ENCODE measurements at regions not wholly inside any gene's neighbourhood (a gene's known extent, or its start where the extent isn't known, plus 50 kb on each side); places are given as distances from the start of the nearest gene placed in this dataset.

DNA sequence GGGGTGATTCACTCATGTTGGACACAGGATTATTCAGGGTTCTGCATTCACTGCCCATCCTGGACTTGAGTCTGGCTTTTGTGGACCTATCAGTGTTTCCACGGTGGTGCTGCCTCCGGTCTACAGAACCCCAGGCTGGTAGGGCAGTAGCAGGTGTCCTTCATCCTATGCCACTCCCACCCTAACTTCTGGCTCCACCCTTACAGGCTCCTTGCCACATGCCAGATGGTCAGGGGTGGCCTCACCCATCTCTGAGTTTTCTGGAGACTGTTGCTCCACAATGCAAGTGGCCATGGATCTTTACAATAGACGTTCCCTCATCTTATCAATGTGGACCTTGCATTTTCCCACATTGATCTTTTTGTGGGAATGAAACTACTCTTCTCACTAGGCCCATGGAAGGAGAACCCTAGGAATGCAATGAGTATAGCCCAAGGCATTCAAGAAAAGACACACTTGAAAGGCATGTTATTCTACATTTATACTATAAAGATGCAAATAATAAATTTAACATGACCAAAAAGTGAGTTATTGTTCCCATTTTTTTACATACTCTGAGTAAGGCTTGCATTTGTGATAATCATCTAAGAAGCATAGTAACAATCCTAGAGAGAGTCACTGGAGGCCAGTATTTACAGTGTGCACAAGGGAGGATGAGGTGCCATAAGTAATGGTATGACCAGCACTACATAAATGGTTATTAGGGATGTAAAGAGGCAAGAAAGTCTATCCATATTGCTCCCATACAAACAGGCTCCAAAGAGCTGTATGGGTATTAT, 57.4 kb upstream of the ADO start:
- DNase-seq (ENCODE audit: low spot score), result no peak

DNA sequence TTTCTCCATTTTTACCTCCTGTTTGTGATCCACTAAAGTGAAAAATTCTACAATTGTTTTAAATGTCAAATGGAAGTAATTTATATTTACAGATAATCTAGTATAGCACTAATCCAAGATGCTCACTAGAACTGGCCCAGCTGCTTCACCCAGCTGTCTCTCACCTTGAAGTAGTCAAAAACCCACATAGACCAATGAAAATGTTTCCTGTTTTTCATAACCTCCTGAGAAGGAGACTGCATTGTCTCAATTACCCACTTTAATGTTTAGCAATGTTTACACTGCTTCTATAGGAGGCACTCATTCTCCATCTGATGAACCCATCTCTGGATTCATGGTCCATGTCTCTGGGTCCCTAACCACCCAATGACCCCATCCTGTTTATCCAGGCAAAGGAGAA, 56.1 kb upstream of the ADO start:
- DNase-seq (ENCODE audit: low spot score), result no peak

DNA sequence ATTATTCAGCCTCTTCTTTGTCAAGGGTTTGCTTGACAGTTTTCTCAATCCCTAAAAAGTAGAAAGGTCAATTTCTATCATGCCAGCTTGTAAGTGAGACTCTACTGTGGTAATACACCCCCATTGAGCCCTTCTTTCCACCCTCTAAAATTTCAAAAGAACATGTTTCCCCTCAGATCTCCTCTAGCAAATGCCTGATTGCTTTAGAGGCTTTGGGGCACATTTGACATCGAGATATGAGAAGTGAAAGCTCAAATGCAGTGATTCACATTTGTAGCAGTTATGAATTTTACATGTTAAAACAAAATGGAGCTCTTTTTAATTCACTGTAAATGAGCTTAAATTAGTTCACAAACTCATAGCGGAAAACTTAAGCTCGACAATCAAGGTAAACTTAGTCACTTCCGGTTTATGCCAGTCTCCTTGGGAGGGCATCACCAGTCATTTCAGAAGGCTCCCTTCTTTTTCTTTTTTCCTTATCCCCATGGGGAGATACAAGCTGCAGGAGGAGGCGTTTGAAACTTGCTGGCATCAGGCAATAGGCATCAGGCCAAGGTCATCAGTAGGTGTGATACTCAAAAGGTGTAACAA, 55.3 kb upstream of the ADO start:
- no peak for DNase-seq (ENCODE audit: low spot score)
